ENCODE measurements at regions not wholly inside any gene's neighbourhood (a gene's known extent, or its start where the extent isn't known, plus 50 kb on each side); places are given as distances from the start of the nearest gene placed in this dataset.

- H3K27ac Mint-ChIP-seq = no peak overlapping the region
- CTCF ChIA-PET = no interaction called here
- H3K27ac ChIP-seq (ENCODE audit: low read length) = no peak overlapping the region
- no peak overlapping the region for H3K4me3 Mint-ChIP-seq
- no peaks in the 10 kb centered on the region for H3K27me3 Mint-ChIP-seq
- no peaks in the 10 kb centered on the region for H3K4me1 Mint-ChIP-seq
- WGBS (ENCODE audit: insufficient coverage) = no CpG with 5 or more reads among the region's 3 CpGs
- POLR2A ChIA-PET = no interaction called here
- H3K9me3 ChIP-seq = no peaks in the 10 kb centered on the region
- no peaks in the 10 kb centered on the region for H3K4me1 ChIP-seq (ENCODE audit: control insufficient read depth in 1 of 2, extremely low read depth in 1 of 2, insufficient read depth in 2 of 2, low read length in 2 of 2)
- DNase-seq (no peak), ATAC-seq (replicated peaks in 1 of 4) (no peak)
- H3K4me3 ChIP-seq (ENCODE audit: control insufficient read depth in 1 of 2, extremely low read depth in 1 of 2, low read length in 1 of 2) = no peak overlapping the region
- peaks cover 3 to 6% (median 4%) of the 10 kb centered on the region in 3 donors for H3K9me3 Mint-ChIP-seq
- no peaks in the 10 kb centered on the region for H3K36me3 ChIP-seq (ENCODE audit: control insufficient read depth in 2 of 2, extremely low read depth in 1 of 2, insufficient read depth in 1 of 2, low read length in 1 of 2)
- H3K36me3 Mint-ChIP-seq = no peaks in the 10 kb centered on the region
- H3K27me3 ChIP-seq (replicated peaks in 1 of 2; ENCODE audit: control insufficient read depth in 2 of 2, extremely low read depth in 1 of 2, insufficient read depth in 2 of 2, low read length in 1 of 2) = no peaks in the 10 kb centered on the region
Measured at GRCh38 chr4:170949084-170949483, 859.3 kb upstream of the AADAT start.

GRCh38 chr4:170940043-170940724 lies 850.4 kb upstream of the AADAT start:
- Histone ChIP-seq H3K4me1 (ENCODE audit: control insufficient read depth in 1 of 2, extremely low read depth in 1 of 2, insufficient read depth in 2 of 2, low read length in 2 of 2) (no peaks in the 10 kb centered on the region), H3K36me3 (ENCODE audit: control insufficient read depth in 2 of 2, extremely low read depth in 1 of 2, insufficient read depth in 1 of 2, low read length in 1 of 2) (no peaks in the 10 kb centered on the region), H3K27me3 (replicated peaks in 1 of 2; ENCODE audit: control insufficient read depth in 2 of 2, extremely low read depth in 1 of 2, insufficient read depth in 2 of 2, low read length in 1 of 2) (no peaks in the 10 kb centered on the region), H3K9me3 (no peaks in the 10 kb centered on the region), H3K4me3 (ENCODE audit: control insufficient read depth in 1 of 2, extremely low read depth in 1 of 2, low read length in 1 of 2) (no peak overlapping the region), H3K27ac (ENCODE audit: low read length) (no peak overlapping the region)
- Mint-ChIP-seq H3K36me3 (no peaks in the 10 kb centered on the region), H3K4me1 (no peaks in the 10 kb centered on the region), H3K27ac (no peak overlapping the region), H3K9me3 (peaks cover 16 to 30% (median 22%) of the 10 kb centered on the region in 3 donors), H3K4me3 (no peak overlapping the region), H3K27me3 (no peaks in the 10 kb centered on the region)
- ChIA-PET POLR2A (no interaction called here), CTCF (no interaction called here)
- no peak for ATAC-seq (replicated peaks in 1 of 4)
- no peak for DNase-seq
- 74% methylated on average over 3 of the region's 7 CpGs for WGBS (ENCODE audit: insufficient coverage)

GRCh38 chr4:170938588-170938987 lies 848.8 kb upstream of the AADAT start:
- ChIA-PET POLR2A (no interaction called here), CTCF (no interaction called here)
- H3K27me3 ChIP-seq (replicated peaks in 1 of 2; ENCODE audit: control insufficient read depth in 2 of 2, extremely low read depth in 1 of 2, insufficient read depth in 2 of 2, low read length in 1 of 2) = no peaks in the 10 kb centered on the region
- DNase-seq = no peak
- H3K27ac ChIP-seq (ENCODE audit: low read length) = no peak overlapping the region
- H3K4me3 ChIP-seq (ENCODE audit: control insufficient read depth in 1 of 2, extremely low read depth in 1 of 2, low read length in 1 of 2) = no peak overlapping the region
- no peak for ATAC-seq (replicated peaks in 1 of 4)
- Mint-ChIP-seq H3K36me3 (no peaks in the 10 kb centered on the region), H3K27me3 (no peaks in the 10 kb centered on the region), H3K9me3 (peaks cover 16 to 30% (median 22%) of the 10 kb centered on the region in 3 donors), H3K27ac (no peak overlapping the region), H3K4me3 (no peak overlapping the region), H3K4me1 (no peaks in the 10 kb centered on the region)
- no peaks in the 10 kb centered on the region for H3K4me1 ChIP-seq (ENCODE audit: control insufficient read depth in 1 of 2, extremely low read depth in 1 of 2, insufficient read depth in 2 of 2, low read length in 2 of 2)
- whole genome bisulfite sequencing (ENCODE audit: insufficient coverage) = no CpG with 5 or more reads among the region's 1 CpG
- no peaks in the 10 kb centered on the region for H3K9me3 ChIP-seq
- H3K36me3 ChIP-seq (ENCODE audit: control insufficient read depth in 2 of 2, extremely low read depth in 1 of 2, insufficient read depth in 1 of 2, low read length in 1 of 2) = no peaks in the 10 kb centered on the region

- Mint-ChIP-seq H3K27me3 (no peaks in the 10 kb centered on the region), H3K27ac (no peak overlapping the region), H3K9me3 (peaks cover 0 to 4% (median 3%) of the 10 kb centered on the region in 3 donors), H3K4me1 (no peaks in the 10 kb centered on the region), H3K36me3 (no peaks in the 10 kb centered on the region), H3K4me3 (no peak overlapping the region)
- no peaks in the 10 kb centered on the region for H3K4me1 ChIP-seq (ENCODE audit: control insufficient read depth in 1 of 2, extremely low read depth in 1 of 2, insufficient read depth in 2 of 2, low read length in 2 of 2)
- ChIA-PET CTCF (no interaction called here), POLR2A (no interaction called here)
- no peaks in the 10 kb centered on the region for H3K9me3 ChIP-seq
- DNase-seq (no peak), ATAC-seq (replicated peaks in 1 of 4) (no peak)
- H3K36me3 ChIP-seq (ENCODE audit: control insufficient read depth in 2 of 2, extremely low read depth in 1 of 2, insufficient read depth in 1 of 2, low read length in 1 of 2) = no peaks in the 10 kb centered on the region
- WGBS (ENCODE audit: insufficient coverage) = no CpG with 5 or more reads among the region's 2 CpGs
- no peak overlapping the region for H3K4me3 ChIP-seq (ENCODE audit: control insufficient read depth in 1 of 2, extremely low read depth in 1 of 2, low read length in 1 of 2)
- no peaks in the 10 kb centered on the region for H3K27me3 ChIP-seq (replicated peaks in 1 of 2; ENCODE audit: control insufficient read depth in 2 of 2, extremely low read depth in 1 of 2, insufficient read depth in 2 of 2, low read length in 1 of 2)
- no peak overlapping the region for H3K27ac ChIP-seq (ENCODE audit: low read length)
Measured at GRCh38 chr4:170931321-170931720, 841.6 kb upstream of the AADAT start.

GRCh38 chr4:170888660-170889059 lies 798.9 kb upstream of the AADAT start:
- Mint-ChIP-seq H3K9me3 (peaks cover 3 to 20% (median 13%) of the 10 kb centered on the region in 3 donors), H3K4me1 (no peaks in the 10 kb centered on the region), H3K4me3 (no peak overlapping the region), H3K27ac (no peak overlapping the region), H3K36me3 (no peaks in the 10 kb centered on the region), H3K27me3 (no peaks in the 10 kb centered on the region)
- no peak overlapping the region for H3K4me3 ChIP-seq (ENCODE audit: control insufficient read depth in 1 of 2, extremely low read depth in 1 of 2, low read length in 1 of 2)
- no peak overlapping the region for H3K27ac ChIP-seq (ENCODE audit: low read length)
- POLR2A ChIA-PET = no interaction called here
- DNase-seq (no peak), ATAC-seq (replicated peaks in 1 of 4) (no peak)
- no peaks in the 10 kb centered on the region for H3K36me3 ChIP-seq (ENCODE audit: control insufficient read depth in 2 of 2, extremely low read depth in 1 of 2, insufficient read depth in 1 of 2, low read length in 1 of 2)
- H3K27me3 ChIP-seq (replicated peaks in 1 of 2; ENCODE audit: control insufficient read depth in 2 of 2, extremely low read depth in 1 of 2, insufficient read depth in 2 of 2, low read length in 1 of 2) = no peaks in the 10 kb centered on the region
- H3K4me1 ChIP-seq (ENCODE audit: control insufficient read depth in 1 of 2, extremely low read depth in 1 of 2, insufficient read depth in 2 of 2, low read length in 2 of 2) = no peaks in the 10 kb centered on the region
- H3K9me3 ChIP-seq = no peaks in the 10 kb centered on the region
- CTCF ChIA-PET = interaction anchor here in 1 of 2 donors (0.6 kb wide), 1 partner anchor 34 kb away, joined by 3 read pairs; no protein-coding TSS in a partner anchor

GRCh38 chr4:170887396-170887795 lies 797.6 kb upstream of the AADAT start:
- CTCF ChIA-PET = no interaction called here
- 100% methylated on average over 2 of the region's 3 CpGs for WGBS (ENCODE audit: insufficient coverage)
- Histone ChIP-seq H3K27ac (ENCODE audit: low read length) (no peak overlapping the region), H3K36me3 (ENCODE audit: control insufficient read depth in 2 of 2, extremely low read depth in 1 of 2, insufficient read depth in 1 of 2, low read length in 1 of 2) (no peaks in the 10 kb centered on the region), H3K4me3 (ENCODE audit: control insufficient read depth in 1 of 2, extremely low read depth in 1 of 2, low read length in 1 of 2) (no peak overlapping the region), H3K9me3 (no peaks in the 10 kb centered on the region), H3K4me1 (ENCODE audit: control insufficient read depth in 1 of 2, extremely low read depth in 1 of 2, insufficient read depth in 2 of 2, low read length in 2 of 2) (no peaks in the 10 kb centered on the region), H3K27me3 (replicated peaks in 1 of 2; ENCODE audit: control insufficient read depth in 2 of 2, extremely low read depth in 1 of 2, insufficient read depth in 2 of 2, low read length in 1 of 2) (no peaks in the 10 kb centered on the region)
- no peak overlapping the region for H3K27ac Mint-ChIP-seq
- ATAC-seq (replicated peaks in 1 of 4) (no peak), DNase-seq (no peak)
- peaks cover 3 to 20% (median 7%) of the 10 kb centered on the region in 3 donors for H3K9me3 Mint-ChIP-seq
- no peak overlapping the region for H3K4me3 Mint-ChIP-seq
- POLR2A ChIA-PET = interaction anchor here in 1 of 2 donors (0.7 kb wide), 1 partner anchor 10 kb away, joined by 3 read pairs; no protein-coding TSS in a partner anchor
- H3K27me3 Mint-ChIP-seq = no peaks in the 10 kb centered on the region
- H3K4me1 Mint-ChIP-seq = no peaks in the 10 kb centered on the region
- no peaks in the 10 kb centered on the region for H3K36me3 Mint-ChIP-seq

All from T-cell (primary cell).